MM.1S (cell line): ENCODE measurements at regions not wholly inside any gene's neighbourhood (a gene's known extent, or its start where the extent isn't known, plus 50 kb on each side); places are given as distances from the start of the nearest gene placed in this dataset.

Source experiments
- DNase-seq: peaks from one replicate; pipeline ENCODE4 v3.0.0-alpha.2; 2015
- H2AFZ ChIP-seq: fragments of 300-600 bp; sonication (generic); 2 replicates; pipeline ENCODE4 v1.6.0; 2016; ENCODE audit warnings: antibody characterized with exemption, low read length
- H3F3A ChIP-seq: fragments of 300-600 bp; sonication (generic); 2 replicates; pipeline ENCODE4 v1.6.1; 2016; ENCODE audit warnings: mild to moderate bottlenecking, antibody characterized with exemption, low read length, moderate library complexity, mixed read lengths; ENCODE audit not compliant: insufficient read depth
- H3K27ac ChIP-seq: fragments of 300-600 bp; sonication (generic); 2 replicates; pipeline ENCODE4 v1.5.1; 2016; ENCODE audit warnings: mild to moderate bottlenecking, low read length
- H3K27me3 ChIP-seq: fragments of 300-600 bp; sonication (generic); replicated peaks from 2 replicates; pipeline ENCODE4 v1.6.0; 2016; ENCODE audit warnings: low read length; ENCODE audit not compliant: insufficient read depth
- H3K36me3 ChIP-seq: fragments of 300-600 bp; sonication (generic); replicated peaks from 2 replicates; pipeline ENCODE4 v1.6.1; 2016; ENCODE audit warnings: mild to moderate bottlenecking, low read length, mixed read lengths; ENCODE audit not compliant: insufficient read depth
- H3K4me1 ChIP-seq: fragments of 300-600 bp; sonication (generic); 2 replicates; pipeline ENCODE4 v1.6.1; 2016; ENCODE audit warnings: low read length, mixed read lengths
- H3K4me2 ChIP-seq: fragments of 300-600 bp; sonication (generic); 2 replicates; pipeline ENCODE4 v1.6.0; 2016; ENCODE audit warnings: low read depth, low read length
- H3K4me3 ChIP-seq: fragments of 300-600 bp; sonication (generic); 2 replicates; pipeline ENCODE4 v1.5.1; 2016; ENCODE audit warnings: low read length, mixed read lengths
- H3K79me2 ChIP-seq: fragments of 300-600 bp; sonication (generic); 2 replicates; pipeline ENCODE4 v1.6.1; 2016; ENCODE audit warnings: mixed run types, low read length, mixed read lengths
- H3K9ac ChIP-seq: fragments of 300-600 bp; sonication (generic); 2 replicates; pipeline ENCODE4 v1.6.1; 2016; ENCODE audit warnings: low read length, mixed read lengths
- H3K9me2 ChIP-seq: fragments of 300-600 bp; sonication (generic); replicated peaks from 2 replicates; pipeline ENCODE4 v1.6.1; 2016; ENCODE audit warnings: mild to moderate bottlenecking, low read length, mixed read lengths; ENCODE audit not compliant: insufficient read depth
- H3K9me3 ChIP-seq: fragments of 300-600 bp; sonication (generic); replicated peaks from 2 replicates; pipeline ENCODE4 v1.6.1; 2016; ENCODE audit warnings: mild to moderate bottlenecking, low read length, mixed read lengths; ENCODE audit not compliant: insufficient read depth
- H4K20me1 ChIP-seq: fragments of 300-600 bp; sonication (generic); 2 replicates; pipeline ENCODE4 v1.6.1; 2016; ENCODE audit warnings: mild to moderate bottlenecking, low read length, moderate library complexity, mixed read lengths; ENCODE audit not compliant: insufficient read depth
- CTCF ChIP-seq: fragments of 300-600 bp; sonication (generic); IDR thresholded peaks from 2 replicates; pipeline ENCODE4 v1.5.1; 2016; ENCODE audit warnings: antibody characterized with exemption, low read length, mixed read lengths
- EZH2 ChIP-seq: fragments of 300-600 bp; sonication (generic); optimal IDR thresholded peaks from 2 replicates; pipeline ENCODE3; 2017; ENCODE audit warnings: low read depth, mild to moderate bottlenecking, antibody characterized with exemption, low read length, mixed read lengths
- EZH2phosphoT487 ChIP-seq: fragments of 300-600 bp; sonication (generic); IDR thresholded peaks from 2 replicates; pipeline ENCODE4 v1.6.1; 2018; ENCODE audit warnings: antibody characterized with exemption, low read length

- DNase-seq, result no peak
- no peaks in the 10 kb centered on the region for H3K4me1 ChIP-seq
- H3F3A ChIP-seq, result no peaks in the 10 kb centered on the region
- H3K9me3 ChIP-seq, result no peaks in the 10 kb centered on the region
- no peaks in the 10 kb centered on the region for H3K36me3 ChIP-seq
- H3K4me3 ChIP-seq, result no peak overlapping the region
- H4K20me1 ChIP-seq, result no peaks in the 10 kb centered on the region
- no peak overlapping the region for H3K9ac ChIP-seq
- TF ChIP-seq EZH2 (no peak), EZH2phosphoT487 (no peak)
- no peak overlapping the region for H3K4me2 ChIP-seq
- no peak overlapping the region for H2AFZ ChIP-seq
- H3K79me2 ChIP-seq, result no peaks in the 10 kb centered on the region
- no peaks in the 10 kb centered on the region for H3K27me3 ChIP-seq
- H3K27ac ChIP-seq, result no peak overlapping the region
- no peaks in the 10 kb centered on the region for H3K9me2 ChIP-seq
These were observed 141.9 kb downstream of the SPRY2 start for GRCh38 chr13:80199067-80199466.

GRCh38 chr13:80196756-80197155, 144.2 kb downstream of the SPRY2 start:
- no peaks in the 10 kb centered on the region for H3K36me3 ChIP-seq
- no peaks in the 10 kb centered on the region for H3K9me2 ChIP-seq
- no peaks in the 10 kb centered on the region for H4K20me1 ChIP-seq
- DNase-seq, result no peak
- no peaks in the 10 kb centered on the region for H3K27me3 ChIP-seq
- H3K4me2 ChIP-seq, result no peak overlapping the region
- no peaks in the 10 kb centered on the region for H3K9me3 ChIP-seq
- H3F3A ChIP-seq, result no peaks in the 10 kb centered on the region
- no peak overlapping the region for H3K4me3 ChIP-seq
- H3K27ac ChIP-seq, result no peak overlapping the region
- no peak overlapping the region for H3K9ac ChIP-seq
- H3K79me2 ChIP-seq, result no peaks in the 10 kb centered on the region
- H2AFZ ChIP-seq, result no peak overlapping the region
- no peaks in the 10 kb centered on the region for H3K4me1 ChIP-seq
- TF ChIP-seq EZH2 (no peak), CTCF (no peak), EZH2phosphoT487 (no peak)

- H3K9me2 ChIP-seq, result no peaks in the 10 kb centered on the region
- no peaks in the 10 kb centered on the region for H3K36me3 ChIP-seq
- no peak for DNase-seq
- H3K4me2 ChIP-seq, result no peak overlapping the region
- no peaks in the 10 kb centered on the region for H3K79me2 ChIP-seq
- no peaks in the 10 kb centered on the region for H3F3A ChIP-seq
- H3K4me3 ChIP-seq, result no peak overlapping the region
- no peaks in the 10 kb centered on the region for H3K9me3 ChIP-seq
- no peaks in the 10 kb centered on the region for H3K4me1 ChIP-seq
- TF ChIP-seq EZH2phosphoT487 (no peak), EZH2 (no peak), CTCF (no peak)
- no peak overlapping the region for H3K9ac ChIP-seq
- H3K27me3 ChIP-seq, result no peaks in the 10 kb centered on the region
- H4K20me1 ChIP-seq, result no peaks in the 10 kb centered on the region
- no peak overlapping the region for H2AFZ ChIP-seq
- H3K27ac ChIP-seq, result no peak overlapping the region
These were observed 145.3 kb downstream of the SPRY2 start for GRCh38 chr13:80195649-80196048.

GRCh38 chr13:80189889-80190597, 150.9 kb downstream of the SPRY2 start:
- H3K27me3 ChIP-seq, result no peaks in the 10 kb centered on the region
- H3K9me3 ChIP-seq, result no peaks in the 10 kb centered on the region
- H3K36me3 ChIP-seq, result no peaks in the 10 kb centered on the region
- H3K9ac ChIP-seq, result no peak overlapping the region
- DNase-seq, result no peak
- H4K20me1 ChIP-seq, result no peaks in the 10 kb centered on the region
- no peak overlapping the region for H3K27ac ChIP-seq
- no peak overlapping the region for H3K4me2 ChIP-seq
- TF ChIP-seq CTCF, result no peak
- no peak for TF ChIP-seq EZH2phosphoT487
- no peak for TF ChIP-seq EZH2
- H3K9me2 ChIP-seq, result no peaks in the 10 kb centered on the region
- H3K79me2 ChIP-seq, result no peaks in the 10 kb centered on the region
- no peak overlapping the region for H2AFZ ChIP-seq
- H3F3A ChIP-seq, result no peaks in the 10 kb centered on the region
- no peak overlapping the region for H3K4me3 ChIP-seq
- H3K4me1 ChIP-seq, result no peaks in the 10 kb centered on the region
